Trophoblast cell (in vitro differentiated cells and primary cell): ENCODE measurements at regions not wholly inside any gene's neighbourhood (a gene's known extent, or its start where the extent isn't known, plus 50 kb on each side); places are given as distances from the start of the nearest gene placed in this dataset.

Source experiments
- DNase-seq, 2 donors: peaks; one replicate each; pipeline ENCODE4 v3.0.0-alpha.2; 2016
- H2AFZ ChIP-seq: 2 replicates; pipeline ENCODE4 v1.6.1; 2013; ENCODE audit warnings: low read length, moderate library complexity, mild to moderate bottlenecking; ENCODE audit not compliant: insufficient read depth, poor library complexity
- H2AK5ac ChIP-seq: 2 replicates; pipeline ENCODE4 v1.6.1; 2013; ENCODE audit warnings: mild to moderate bottlenecking, low read length
- H2BK120ac ChIP-seq: 2 replicates; pipeline ENCODE4 v1.6.1; 2013; ENCODE audit warnings: low read length, mild to moderate bottlenecking, moderate library complexity; ENCODE audit not compliant: insufficient read depth, poor library complexity
- H2BK12ac ChIP-seq: 2 replicates; pipeline ENCODE4 v1.6.1; 2013; ENCODE audit warnings: mild to moderate bottlenecking, low read length, moderate library complexity
- H2BK5ac ChIP-seq: 2 replicates; pipeline ENCODE4 v1.6.1; 2013; ENCODE audit warnings: low read length, low read depth, moderate library complexity, mild to moderate bottlenecking; ENCODE audit not compliant: poor library complexity
- H3K14ac ChIP-seq: 2 replicates; pipeline ENCODE4 v1.6.1; 2013; ENCODE audit warnings: mild to moderate bottlenecking, low read length
- H3K18ac ChIP-seq: 2 replicates; pipeline ENCODE4 v1.6.1; 2013; ENCODE audit warnings: mild to moderate bottlenecking, low read length
- H3K23ac ChIP-seq: 2 replicates; pipeline ENCODE4 v1.6.1; 2013; ENCODE audit warnings: low read length
- H3K27ac ChIP-seq: 2 replicates; pipeline ENCODE4 v1.5.1; 2013; ENCODE audit warnings: low read depth, mild to moderate bottlenecking, inconsistent platforms, low read length, moderate library complexity
- H3K27me3 ChIP-seq: 2 replicates; pipeline ENCODE4 v1.6.1; 2013; ENCODE audit warnings: inconsistent platforms, mild to moderate bottlenecking, low read length, moderate library complexity; ENCODE audit not compliant: insufficient read depth
- H3K36me3 ChIP-seq, 2 experiments: 1 replicate in 1 of 2; 2 replicates in 1 of 2; pipeline ENCODE4 v1.6.1; 2013; ENCODE audit warnings: low read length in 2 of 2, mild to moderate bottlenecking in 2 of 2, moderate library complexity in 1 of 2; ENCODE audit not compliant: insufficient read depth in 2 of 2, control insufficient read depth in 1 of 2
- H3K4ac ChIP-seq: 2 replicates; pipeline ENCODE4 v1.6.1; 2013; ENCODE audit warnings: low read depth, mild to moderate bottlenecking, low read length, moderate library complexity
- H3K4me1 ChIP-seq, 2 experiments: 1 replicate in 1 of 2; 2 replicates in 1 of 2; pipeline ENCODE4 v1.6.1; 2013; ENCODE audit warnings: low read length in 2 of 2, mild to moderate bottlenecking in 2 of 2, moderate library complexity in 1 of 2; ENCODE audit not compliant: insufficient read depth in 2 of 2, control insufficient read depth in 1 of 2
- H3K4me2 ChIP-seq: 2 replicates; pipeline ENCODE4 v1.6.1; 2013; ENCODE audit warnings: inconsistent platforms, mild to moderate bottlenecking, low read length, moderate library complexity
- H3K4me3 ChIP-seq: 2 replicates; pipeline ENCODE4 v1.5.1; 2013; ENCODE audit warnings: mild to moderate bottlenecking, low read depth, low read length, inconsistent platforms
- H3K79me1 ChIP-seq: one replicate; pipeline ENCODE4 v1.6.1; 2013; ENCODE audit warnings: low read length
- H3K79me2 ChIP-seq: 2 replicates; pipeline ENCODE4 v1.6.1; 2013; ENCODE audit warnings: low read length, mild to moderate bottlenecking; ENCODE audit not compliant: control insufficient read depth, insufficient read depth, poor library complexity
- H3K9ac ChIP-seq: 2 replicates; pipeline ENCODE4 v1.6.1; 2013; ENCODE audit warnings: mild to moderate bottlenecking, low read length
- H3K9me3 ChIP-seq: 2 replicates; pipeline ENCODE4 v1.6.1; 2013; ENCODE audit warnings: low read depth, mild to moderate bottlenecking, control low read depth, inconsistent platforms, low read length; ENCODE audit not compliant: insufficient read depth
- H4K12ac ChIP-seq: 2 replicates; pipeline ENCODE4 v1.6.1; 2013; ENCODE audit warnings: low read depth, mild to moderate bottlenecking, low read length, moderate library complexity
- H4K8ac ChIP-seq: 2 replicates; pipeline ENCODE4 v1.6.1; 2013; ENCODE audit warnings: low read depth, mild to moderate bottlenecking, low read length, moderate library complexity
- H4K91ac ChIP-seq: one replicate; pipeline ENCODE4 v1.6.1; 2013; ENCODE audit warnings: low read depth, mild to moderate bottlenecking, low read length, moderate library complexity
- WGBS: extraction: QIAGEN DNeasy Blood & Tissue Kit; methylation state at CpG from one replicate; pipeline ENCODE4 v1.1.7; 2013; ENCODE audit warnings: missing lambda C conversion rate; ENCODE audit not compliant: insufficient read length, insufficient coverage; ENCODE audit errors: extremely low coverage; 5-methylcytosine and 5-hydroxymethylcytosine counted together

DNA sequence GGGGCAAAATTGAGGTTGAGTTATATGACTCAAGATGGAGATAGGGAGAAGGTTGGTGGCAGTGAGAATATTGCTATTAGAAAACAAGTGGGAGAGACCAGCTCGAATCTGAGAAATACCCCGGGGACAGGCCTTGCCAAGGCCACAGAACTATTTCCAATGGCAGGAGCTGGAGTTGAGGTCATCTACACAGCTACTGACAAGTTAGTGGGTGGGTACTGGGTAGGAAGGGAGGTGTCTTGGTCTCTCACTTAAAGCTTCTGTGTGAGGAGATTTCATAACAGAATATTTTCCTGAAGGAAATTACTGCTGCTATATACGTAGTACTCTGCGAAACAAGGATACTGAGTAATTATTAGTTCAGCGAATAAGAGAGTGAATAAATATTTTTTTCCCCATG lies 69.4 kb upstream of the ITPRID2 start:
- Histone ChIP-seq H2BK120ac (no peak overlapping the region), H3K4me3 (no peak overlapping the region), H3K14ac (no peak overlapping the region), H3K23ac (no peak overlapping the region), H3K9ac (no peak overlapping the region), H3K18ac (no peak overlapping the region), H3K4ac (no peak overlapping the region), H3K4me2 (no peak overlapping the region), H3K4me1 (peaks cover 0 to 2% of the 10 kb centered on the region in 2 experiments), H4K12ac (no peak overlapping the region), H3K36me3 (no peaks in the 10 kb centered on the region), H3K27me3 (no peaks in the 10 kb centered on the region), H2AK5ac (no peak overlapping the region), H2AFZ (no peak overlapping the region), H3K9me3 (no peaks in the 10 kb centered on the region), H4K8ac (no peak overlapping the region), H3K79me2 (no peaks in the 10 kb centered on the region), H2BK5ac (no peak overlapping the region), H3K27ac (no peak overlapping the region), H2BK12ac (no peak overlapping the region), H3K79me1 (peaks cover 5% of the 10 kb centered on the region), H4K91ac (no peak overlapping the region)
- WGBS, result no CpG with 5 or more reads among the region's 5 CpGs
- no peak for DNase-seq

- WGBS, result no CpG with 5 or more reads among the region's 2 CpGs
- no peak overlapping the region for H2AFZ ChIP-seq
- no peak overlapping the region for H3K23ac ChIP-seq
- no peak overlapping the region for H4K12ac ChIP-seq
- H3K4me3 ChIP-seq, result no peak overlapping the region
- H3K4me1 ChIP-seq, result peaks cover 0 to 5% of the 10 kb centered on the region in 2 experiments
- no peak overlapping the region for H2BK120ac ChIP-seq
- H3K14ac ChIP-seq, result no peak overlapping the region
- no peak overlapping the region for H2BK5ac ChIP-seq
- H3K79me2 ChIP-seq, result no peaks in the 10 kb centered on the region
- peaks cover 4% of the 10 kb centered on the region for H3K79me1 ChIP-seq
- DNase-seq, result no peak
- no peak overlapping the region for H4K91ac ChIP-seq
- H2AK5ac ChIP-seq, result no peak overlapping the region
- H3K18ac ChIP-seq, result no peak overlapping the region
- H4K8ac ChIP-seq, result no peak overlapping the region
- H3K27me3 ChIP-seq, result no peaks in the 10 kb centered on the region
- no peaks in the 10 kb centered on the region for H3K9me3 ChIP-seq
- no peak overlapping the region for H2BK12ac ChIP-seq
- no peak overlapping the region for H3K4me2 ChIP-seq
- no peaks in the 10 kb centered on the region for H3K36me3 ChIP-seq
- no peak overlapping the region for H3K9ac ChIP-seq
- no peak overlapping the region for H3K4ac ChIP-seq
- H3K27ac ChIP-seq, result no peak overlapping the region
Measured at GRCh38 chr2:181823405-181823804, 68.1 kb upstream of the ITPRID2 start.

- H3K4me2 ChIP-seq, result no peak overlapping the region
- H2BK12ac ChIP-seq, result peak overlapping the region; percentile 31
- no peak overlapping the region for H3K4me3 ChIP-seq
- H3K23ac ChIP-seq, result no peak overlapping the region
- no peak overlapping the region for H4K12ac ChIP-seq
- no peak overlapping the region for H2BK120ac ChIP-seq
- no peaks in the 10 kb centered on the region for H3K27me3 ChIP-seq
- peak overlapping the region; percentile 23 for H2AK5ac ChIP-seq
- H3K79me2 ChIP-seq, result no peaks in the 10 kb centered on the region
- DNase-seq, result no peak
- H3K4ac ChIP-seq, result no peak overlapping the region
- no peak overlapping the region for H3K14ac ChIP-seq
- no peak overlapping the region for H4K8ac ChIP-seq
- H3K4me1 ChIP-seq, result peaks cover 0 to 3% of the 10 kb centered on the region in 2 experiments
- WGBS, result no CpG with 5 or more reads among the region's 6 CpGs
- no peak overlapping the region for H2AFZ ChIP-seq
- H3K9me3 ChIP-seq, result no peaks in the 10 kb centered on the region
- no peak overlapping the region for H3K18ac ChIP-seq
- no peaks in the 10 kb centered on the region for H3K79me1 ChIP-seq
- H4K91ac ChIP-seq, result no peak overlapping the region
- H3K9ac ChIP-seq, result no peak overlapping the region
- no peaks in the 10 kb centered on the region for H3K36me3 ChIP-seq
- no peak overlapping the region for H2BK5ac ChIP-seq
- no peak overlapping the region for H3K27ac ChIP-seq
Measured at GRCh38 chr2:181828122-181828705, 63.3 kb upstream of the ITPRID2 start.

- H3K9me3 ChIP-seq, result no peaks in the 10 kb centered on the region
- no peak overlapping the region for H3K14ac ChIP-seq
- H2BK120ac ChIP-seq, result no peak overlapping the region
- H2AFZ ChIP-seq, result no peak overlapping the region
- H3K4me1 ChIP-seq, result peaks cover 0 to 3% of the 10 kb centered on the region in 2 experiments
- no peaks in the 10 kb centered on the region for H3K79me2 ChIP-seq
- H4K8ac ChIP-seq, result no peak overlapping the region
- no peak for DNase-seq
- no peak overlapping the region for H4K12ac ChIP-seq
- no peaks in the 10 kb centered on the region for H3K27me3 ChIP-seq
- no CpG with 5 or more reads among the region's 1 CpG for whole genome bisulfite sequencing
- H3K9ac ChIP-seq, result no peak overlapping the region
- no peak overlapping the region for H3K27ac ChIP-seq
- H4K91ac ChIP-seq, result no peak overlapping the region
- no peak overlapping the region for H2AK5ac ChIP-seq
- H3K4me2 ChIP-seq, result no peak overlapping the region
- no peak overlapping the region for H3K18ac ChIP-seq
- H2BK5ac ChIP-seq, result no peak overlapping the region
- no peak overlapping the region for H3K4ac ChIP-seq
- H3K36me3 ChIP-seq, result no peaks in the 10 kb centered on the region
- no peak overlapping the region for H3K23ac ChIP-seq
- H3K4me3 ChIP-seq, result no peak overlapping the region
- H3K79me1 ChIP-seq, result no peaks in the 10 kb centered on the region
- no peak overlapping the region for H2BK12ac ChIP-seq
Measured at GRCh38 chr2:181829230-181829629, 62.3 kb upstream of the ITPRID2 start.
